Epithelial cell of proximal tubule (primary cell): ENCODE measurements at regions not wholly inside any gene's neighbourhood (a gene's known extent, or its start where the extent isn't known, plus 50 kb on each side); places are given as distances from the start of the nearest gene placed in this dataset.

ENCODE experiments used
- DNase-seq: peaks from one replicate; pipeline ENCODE4 v3.0.0-alpha.2; 2011; ENCODE audit warnings: low read depth
- H3K4me3 ChIP-seq: 2 replicates; pipeline ENCODE4 v1.5.1; 2011; ENCODE audit warnings: low read depth, mild to moderate bottlenecking, low read length
- CTCF ChIP-seq: conservative IDR thresholded peaks from 2 replicates; pipeline ENCODE4 v1.5.1; 2012; ENCODE audit warnings: low read depth, mild to moderate bottlenecking, low read length

- no peak for TF ChIP-seq CTCF
- DNase-seq, result no peak
Measured at GRCh38 chr20:6623989-6624388, 143.5 kb upstream of the BMP2 start.

GRCh38 chr20:6622041-6622440 is 145.4 kb upstream of the BMP2 start:
- no peak for TF ChIP-seq CTCF
- no peak for DNase-seq
- H3K4me3 ChIP-seq, result no peak overlapping the region

More at GRCh38 chr20:6623989-6624388, 143.5 kb upstream of the BMP2 start:
- no peak overlapping the region for H3K4me3 ChIP-seq

- no peak for TF ChIP-seq CTCF
- no peak overlapping the region for H3K4me3 ChIP-seq
- DNase-seq, result no peak
Measured at GRCh38 chr20:6618051-6618450, 149.4 kb upstream of the BMP2 start.

- TF ChIP-seq CTCF, result no peak
- no peak overlapping the region for H3K4me3 ChIP-seq
- DNase-seq, result no peak
Measured at GRCh38 chr20:6616421-6616820, 151.1 kb upstream of the BMP2 start.

- no peak for DNase-seq
- H3K4me3 ChIP-seq, result no peak overlapping the region
- TF ChIP-seq CTCF, result no peak
Measured at GRCh38 chr20:6614836-6615235, 152.7 kb upstream of the BMP2 start.

GRCh38 chr20:6613280-6613861 is 154.1 kb upstream of the BMP2 start:
- DNase-seq, result no peak
- TF ChIP-seq CTCF, result no peak
- H3K4me3 ChIP-seq, result no peak overlapping the region

- no peak overlapping the region for H3K4me3 ChIP-seq
- no peak for TF ChIP-seq CTCF
- no peak for DNase-seq
Measured at GRCh38 chr20:6612606-6612923, 154.9 kb upstream of the BMP2 start.
